Panc1 (cell line): ENCODE measurements at regions not wholly inside any gene's neighbourhood (a gene's known extent, or its start where the extent isn't known, plus 50 kb on each side); places are given as distances from the start of the nearest gene placed in this dataset.

Source experiments
- ATAC-seq: fragments of 200-7000 bp; cut with Tn5 transposase; 2 replicates; pipeline ENCODE4 v1.9.1; 2020; ENCODE audit warnings: mild to moderate bottlenecking, moderate library complexity
- BruUV-seq: library from RNA; stranded (reverse); fragments of 400-500 nt; replicated peaks from 2 replicates; lab custom pipeline; 2021; lab: Mats Ljungman, UMichigan
- CTCF ChIA-PET: fragments of 300-600 bp; sonication (Branson Sonifier 250); formaldehyde crosslinking; loops from one replicate; lab custom pipeline; 2022; ENCODE audit warnings: antibody characterized with exemption; lab: Charles Lee
- POLR2A ChIA-PET: fragments of 300-600 bp; sonication (Branson Sonifier 250); formaldehyde crosslinking; loops from one replicate; lab custom pipeline; 2022; ENCODE audit warnings: antibody characterized with exemption; lab: Charles Lee
- DNase-seq: peaks from one replicate; pipeline ENCODE4 v3.0.0-alpha.2; 2010; ENCODE audit warnings: low read depth, low spot score
- H3K27ac ChIP-seq: 2 replicates; pipeline ENCODE4 v1.5.1; 2011; ENCODE audit warnings: mild to moderate bottlenecking, low read length, inconsistent platforms
- H3K27me3 ChIP-seq: fragments of 200-500 bp; sonication (Bioruptor generic); 2 replicates; pipeline ENCODE4 v1.6.0; 2014; ENCODE audit warnings: low read length, inconsistent platforms; ENCODE audit not compliant: control insufficient read depth, insufficient read depth
- H3K36me3 ChIP-seq: fragments of 200-500 bp; sonication (Bioruptor generic); 2 replicates; pipeline ENCODE4 v1.5.1; 2014; ENCODE audit warnings: inconsistent platforms, mild to moderate bottlenecking, low read length, moderate library complexity; ENCODE audit not compliant: control insufficient read depth, insufficient read depth
- H3K4me1 ChIP-seq: 2 replicates; pipeline ENCODE4 v1.5.1; 2011; ENCODE audit warnings: inconsistent platforms, mild to moderate bottlenecking, low read length, moderate library complexity; ENCODE audit not compliant: control insufficient read depth, insufficient read depth
- H3K4me3 ChIP-seq, 2 experiments: 2 replicates each; pipeline ENCODE4 v1.5.1; 2011 to 2012; ENCODE audit warnings: low read depth in 2 of 2, low read length in 2 of 2, mild to moderate bottlenecking in 2 of 2, inconsistent platforms in 1 of 2, moderate library complexity in 1 of 2
- H3K9me3 ChIP-seq: fragments of 200-500 bp; sonication (Bioruptor generic); 2 replicates; pipeline ENCODE4 v1.5.1; 2014; ENCODE audit warnings: low read depth, mild to moderate bottlenecking, inconsistent platforms, low read length, moderate library complexity; ENCODE audit not compliant: control insufficient read depth, insufficient read depth
- CTCF ChIP-seq: fragments of 450-650 bp; IDR thresholded peaks from 2 replicates; pipeline ENCODE4 v1.5.1; 2017; ENCODE audit warnings: mild to moderate bottlenecking
- POLR2AphosphoS5 ChIP-seq: IDR thresholded peaks from 2 replicates; pipeline ENCODE4 v1.6.1; 2012; ENCODE audit warnings: mild to moderate bottlenecking, low read depth, low read length, moderate library complexity
- SIN3A ChIP-seq: IDR thresholded peaks from 2 replicates; pipeline ENCODE4 v1.6.1; 2012; ENCODE audit warnings: low read depth, mild to moderate bottlenecking, low read length, moderate library complexity, borderline replicate concordance; ENCODE audit not compliant: insufficient read depth
- TCF7L2 ChIP-seq: IDR thresholded peaks from 2 replicates; pipeline ENCODE4 v1.6.1; 2011; ENCODE audit warnings: mild to moderate bottlenecking, low read depth, low read length, inconsistent platforms
- in situ Hi-C: cut with HindIII; loops from 2 replicates; pipeline ENCODE4 v1.10.0; 2016; ENCODE audit warnings: low sequenced_read_pairs, low pct_unique_long_range_greater_than_20kb
- intact Hi-C: fragments of 100-400 bp; cut with micrococcal nuclease; formaldehyde crosslinking; loops from one replicate; pipeline ENCODE4 v1.10.0; 2022; ENCODE audit not compliant: unreplicated experiment
- TF ChIP-seq, protein P1 (sequence below), 2 experiments: IDR thresholded peaks; 2 replicates each; pipeline ENCODE4 v1.6.1; 2011 to 2012; ENCODE audit warnings: low read depth in 2 of 2, control low read depth in 1 of 2, low read length in 1 of 2, mild to moderate bottlenecking in 1 of 2, moderate library complexity in 1 of 2; ENCODE audit not compliant: insufficient read depth in 1 of 2

DNA sequence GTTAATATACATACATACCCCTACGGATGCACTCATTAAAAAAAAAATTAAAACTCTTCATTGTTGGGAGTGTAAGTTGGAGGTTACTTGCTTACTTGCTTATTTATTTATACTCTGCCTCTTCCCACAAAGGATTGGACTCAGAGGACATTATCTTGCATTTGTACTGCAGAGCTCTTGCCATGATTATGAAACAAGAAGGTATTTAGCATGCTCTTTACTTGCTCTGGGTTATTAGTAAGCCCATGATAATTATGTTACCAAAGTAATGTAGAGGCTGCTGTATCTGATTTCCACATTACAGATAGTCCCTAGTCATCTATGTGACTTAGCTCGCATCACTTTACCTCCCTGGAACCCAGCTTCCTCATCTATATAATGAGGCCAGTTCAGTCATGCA lies 355.1 kb upstream of the PTBP2 start:
- intact Hi-C loops, result no loop called here
- ChIA-PET CTCF (no interaction called here), POLR2A (no interaction called here)
- ATAC-seq, result no peak
- TF ChIP-seq CTCF (no peak), TCF7L2 (no peak), SIN3A (no peak), POLR2AphosphoS5 (no peak)
- TF ChIP-seq, protein P1, sequence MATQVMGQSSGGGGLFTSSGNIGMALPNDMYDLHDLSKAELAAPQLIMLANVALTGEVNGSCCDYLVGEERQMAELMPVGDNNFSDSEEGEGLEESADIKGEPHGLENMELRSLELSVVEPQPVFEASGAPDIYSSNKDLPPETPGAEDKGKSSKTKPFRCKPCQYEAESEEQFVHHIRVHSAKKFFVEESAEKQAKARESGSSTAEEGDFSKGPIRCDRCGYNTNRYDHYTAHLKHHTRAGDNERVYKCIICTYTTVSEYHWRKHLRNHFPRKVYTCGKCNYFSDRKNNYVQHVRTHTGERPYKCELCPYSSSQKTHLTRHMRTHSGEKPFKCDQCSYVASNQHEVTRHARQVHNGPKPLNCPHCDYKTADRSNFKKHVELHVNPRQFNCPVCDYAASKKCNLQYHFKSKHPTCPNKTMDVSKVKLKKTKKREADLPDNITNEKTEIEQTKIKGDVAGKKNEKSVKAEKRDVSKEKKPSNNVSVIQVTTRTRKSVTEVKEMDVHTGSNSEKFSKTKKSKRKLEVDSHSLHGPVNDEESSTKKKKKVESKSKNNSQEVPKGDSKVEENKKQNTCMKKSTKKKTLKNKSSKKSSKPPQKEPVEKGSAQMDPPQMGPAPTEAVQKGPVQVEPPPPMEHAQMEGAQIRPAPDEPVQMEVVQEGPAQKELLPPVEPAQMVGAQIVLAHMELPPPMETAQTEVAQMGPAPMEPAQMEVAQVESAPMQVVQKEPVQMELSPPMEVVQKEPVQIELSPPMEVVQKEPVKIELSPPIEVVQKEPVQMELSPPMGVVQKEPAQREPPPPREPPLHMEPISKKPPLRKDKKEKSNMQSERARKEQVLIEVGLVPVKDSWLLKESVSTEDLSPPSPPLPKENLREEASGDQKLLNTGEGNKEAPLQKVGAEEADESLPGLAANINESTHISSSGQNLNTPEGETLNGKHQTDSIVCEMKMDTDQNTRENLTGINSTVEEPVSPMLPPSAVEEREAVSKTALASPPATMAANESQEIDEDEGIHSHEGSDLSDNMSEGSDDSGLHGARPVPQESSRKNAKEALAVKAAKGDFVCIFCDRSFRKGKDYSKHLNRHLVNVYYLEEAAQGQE (IDR thresholded peaks at IDR 0.05; ENCODE audit: insufficient read depth in 1 of 2, low read depth in 2 of 2, low read length in 1 of 2), result no peak
- Histone ChIP-seq H3K4me3 (no peak overlapping the region), H3K4me1 (peaks cover 5% of the 10 kb centered on the region; the same call in 1 of the 2 replicates), H3K27ac (no peak overlapping the region), H3K27me3 (no peaks in the 10 kb centered on the region), H3K9me3 (no peaks in the 10 kb centered on the region), H3K36me3 (no peaks in the 10 kb centered on the region)
- no peak for DNase-seq
- no TSS peak for BruUV-seq
- in situ Hi-C loops, result no loop called here

DNA sequence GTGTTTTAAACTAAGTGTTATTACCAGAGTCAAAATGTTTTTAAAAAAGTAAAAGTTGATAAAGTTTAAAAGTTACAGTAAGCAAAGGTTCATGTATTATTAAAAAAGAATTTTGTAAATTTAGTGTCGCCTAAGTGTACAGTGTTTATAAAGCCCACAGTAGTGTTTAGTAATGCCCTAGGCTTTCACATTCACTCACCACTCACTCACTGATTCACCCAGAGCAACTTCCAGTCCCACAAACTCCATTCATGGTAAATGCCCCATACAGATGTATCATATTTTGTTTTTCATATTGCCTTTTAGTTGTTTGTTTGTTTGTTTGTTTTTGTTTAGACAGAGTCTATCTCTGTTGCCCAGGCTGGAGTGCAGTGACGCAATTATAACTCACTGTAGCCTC lies 353.8 kb upstream of the PTBP2 start:
- Histone ChIP-seq H3K36me3 (no peaks in the 10 kb centered on the region), H3K4me1 (no peaks in the 10 kb centered on the region), H3K27me3 (no peaks in the 10 kb centered on the region), H3K9me3 (no peaks in the 10 kb centered on the region), H3K27ac (no peak overlapping the region), H3K4me3 (no peak overlapping the region)
- BruUV-seq, result no TSS peak
- POLR2A ChIA-PET, result no interaction called here
- in situ Hi-C loops, result no loop called here
- no peak for TF ChIP-seq POLR2AphosphoS5
- TF ChIP-seq, protein P1 (IDR thresholded peaks at IDR 0.05; ENCODE audit: insufficient read depth in 1 of 2, low read depth in 2 of 2, low read length in 1 of 2), result no peak
- no peak for TF ChIP-seq CTCF
- no peak for TF ChIP-seq TCF7L2
- CTCF ChIA-PET, result no interaction called here
- ATAC-seq (no peak), DNase-seq (no peak)
- intact Hi-C loops, result no loop called here
